ENCODE measurements at regions not wholly inside any gene's neighbourhood (a gene's known extent, or its start where the extent isn't known, plus 50 kb on each side); places are given as distances from the start of the nearest gene placed in this dataset.
A peak's percentile ranks its signal among the peaks of the same experiment; 100 is the strongest.

- Histone ChIP-seq H3K27ac (ENCODE audit: insufficient read length, low read depth, low read length) (peak overlapping the region; percentile 59), H2BK120ac (ENCODE audit: low read depth, low read length, poor library complexity, severe bottlenecking) (no peak overlapping the region), H4K20me1 (ENCODE audit: control insufficient read depth, insufficient read depth, insufficient read length) (no peaks in the 10 kb centered on the region), H2BK20ac (ENCODE audit: low read depth, low read length, poor library complexity, severe bottlenecking) (no peak overlapping the region), H3K79me2 (ENCODE audit: insufficient read depth, low read length) (no peaks in the 10 kb centered on the region; the same call in 1 of the 2 replicates), H4K5ac (ENCODE audit: insufficient read length, low read depth, low read length) (no peak overlapping the region), H2AFZ (ENCODE audit: low read length) (no peak overlapping the region), H3K4ac (ENCODE audit: low read depth, low read length) (no peak overlapping the region), H3K27me3 (ENCODE audit: insufficient read depth, low read length) (no peaks in the 10 kb centered on the region), H2BK12ac (ENCODE audit: insufficient read length, low read depth, low read length) (peak overlapping the region; percentile 69), H2AK5ac (ENCODE audit: insufficient read length, low read length) (no peak overlapping the region), H3K79me1 (ENCODE audit: insufficient read depth, low read depth, low read length, poor library complexity, severe bottlenecking) (no peaks in the 10 kb centered on the region), H3T11ph (ENCODE audit: low read length) (no peak overlapping the region), H3K23me2 (ENCODE audit: insufficient read length, low read depth, low read length, poor library complexity, severe bottlenecking) (no peaks in the 10 kb centered on the region), H3K4me2 (ENCODE audit: insufficient read depth, insufficient read length, low read length) (no peak overlapping the region), H3K18ac (ENCODE audit: insufficient read length, low read depth, low read length) (no peak overlapping the region), H3K9ac (ENCODE audit: extremely low read depth, insufficient read length, low read length) (no peak overlapping the region), H2BK15ac (ENCODE audit: low read depth, low read length) (no peak overlapping the region), H4K91ac (ENCODE audit: insufficient read length, low read depth, low read length) (no peak overlapping the region), H3K14ac (ENCODE audit: insufficient read depth, low read length) (no peak overlapping the region), H3K9me3 (ENCODE audit: control insufficient read depth, low read depth, low read length) (no peaks in the 10 kb centered on the region), H2BK5ac (ENCODE audit: insufficient read length, low read length) (no peak overlapping the region), H3K23ac (ENCODE audit: insufficient read length, low read depth, low read length) (no peak overlapping the region), H3K56ac (ENCODE audit: insufficient read length, low read depth, low read length) (no peak overlapping the region), H4K8ac (replicated peaks; ENCODE audit: insufficient read length, low read depth, low read length) (no peak overlapping the region), H3K4me1 (ENCODE audit: insufficient read depth, low read length) (peaks cover 12% of the 10 kb centered on the region)
- peaks cover 46 to 47% of the 10 kb centered on the region in 2 experiments for H3K4me1 Mint-ChIP-seq
- peak overlapping the region; percentile 90 to 97 (median 96) for H3K27ac Mint-ChIP-seq
- H3K9me3 Mint-ChIP-seq = peaks cover 3 to 9% of the 10 kb centered on the region in 2 experiments; a peak in 4 of 5 replicates
- peaks cover 3 to 7% (median 3%) of the 10 kb centered on the region in 3 experiments; a peak in 6 of 7 replicates for H3K36me3 Mint-ChIP-seq (ENCODE audit: insufficient read depth in 1 of 3, low read depth in 3 of 3)
- DNase-seq = no peak
- no CpG with 5 or more reads among the region's 1 CpG for WGBS (ENCODE audit: extremely low coverage, insufficient read length, low lambda C conversion rate)
- H3K27me3 Mint-ChIP-seq (ENCODE audit: low read depth) = no peaks in the 10 kb centered on the region
- peak overlapping the region in 1 of 2 experiments; percentile 64; a peak in 4 of 5 replicates for H3K4me3 Mint-ChIP-seq
- TF ChIP-seq, protein P1, sequence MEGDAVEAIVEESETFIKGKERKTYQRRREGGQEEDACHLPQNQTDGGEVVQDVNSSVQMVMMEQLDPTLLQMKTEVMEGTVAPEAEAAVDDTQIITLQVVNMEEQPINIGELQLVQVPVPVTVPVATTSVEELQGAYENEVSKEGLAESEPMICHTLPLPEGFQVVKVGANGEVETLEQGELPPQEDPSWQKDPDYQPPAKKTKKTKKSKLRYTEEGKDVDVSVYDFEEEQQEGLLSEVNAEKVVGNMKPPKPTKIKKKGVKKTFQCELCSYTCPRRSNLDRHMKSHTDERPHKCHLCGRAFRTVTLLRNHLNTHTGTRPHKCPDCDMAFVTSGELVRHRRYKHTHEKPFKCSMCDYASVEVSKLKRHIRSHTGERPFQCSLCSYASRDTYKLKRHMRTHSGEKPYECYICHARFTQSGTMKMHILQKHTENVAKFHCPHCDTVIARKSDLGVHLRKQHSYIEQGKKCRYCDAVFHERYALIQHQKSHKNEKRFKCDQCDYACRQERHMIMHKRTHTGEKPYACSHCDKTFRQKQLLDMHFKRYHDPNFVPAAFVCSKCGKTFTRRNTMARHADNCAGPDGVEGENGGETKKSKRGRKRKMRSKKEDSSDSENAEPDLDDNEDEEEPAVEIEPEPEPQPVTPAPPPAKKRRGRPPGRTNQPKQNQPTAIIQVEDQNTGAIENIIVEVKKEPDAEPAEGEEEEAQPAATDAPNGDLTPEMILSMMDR (conservative IDR thresholded peaks at IDR 0.05) = no peak
Measured at GRCh38 chr11:92511522-92512203, 287.0 kb downstream of the FAT3 start.
